Muscle of arm (tissue), 1 donor: ENCODE measurements at regions not wholly inside any gene's neighbourhood (a gene's known extent, or its start where the extent isn't known, plus 50 kb on each side); places are given as distances from the start of the nearest gene placed in this dataset.
"Not testable (repeated sequence)": the region's sequence is repeated elsewhere in the genome, so short reads cannot be mapped to it uniquely, and the experiment has no call there.

Experiments used
- DNase-seq: peaks from one replicate; pipeline ENCODE4 v3.0.0-alpha.2; 2013

GRCh38 chr4:126986828-126987227 is 645.9 kb upstream of the INTU start:
- no peak for DNase-seq

GRCh38 chr4:126991965-126992364 is 640.8 kb upstream of the INTU start:
- no peak for DNase-seq

- no peak for DNase-seq
These were observed 639.8 kb upstream of the INTU start for GRCh38 chr4:126992910-126993309.

GRCh38 chr4:126993351-126993750 is 639.4 kb upstream of the INTU start:
- DNase-seq: no peak

GRCh38 chr4:126995235-126995634 is 637.5 kb upstream of the INTU start:
- no peak for DNase-seq

- DNase-seq: no peak
These were observed 632.6 kb upstream of the INTU start for GRCh38 chr4:127000110-127000509.

GRCh38 chr4:127000846-127001245 is 631.9 kb upstream of the INTU start:
- DNase-seq: no peak

- no peak for DNase-seq
These were observed 630.8 kb upstream of the INTU start for GRCh38 chr4:127001933-127002332.

- DNase-seq: peak; percentile 88
These were observed 626.3 kb upstream of the INTU start for GRCh38 chr4:127006446-127006877.

GRCh38 chr4:127007305-127007704 is 625.5 kb upstream of the INTU start:
- DNase-seq: peak; percentile 17

GRCh38 chr4:127012549-127012948 is 620.2 kb upstream of the INTU start:
- no peak for DNase-seq

- no peak for DNase-seq
These were observed 617.1 kb upstream of the INTU start for GRCh38 chr4:127015667-127016117.

- DNase-seq: no peak
These were observed 614.4 kb upstream of the INTU start for GRCh38 chr4:127018381-127018780.

- DNase-seq: not testable (repeated sequence)
These were observed 611.9 kb upstream of the INTU start for GRCh38 chr4:127020831-127021230.

- DNase-seq: no peak
These were observed 596.5 kb upstream of the INTU start for GRCh38 chr4:127036296-127036695.

- DNase-seq: no peak
These were observed 586.9 kb upstream of the INTU start for GRCh38 chr4:127045861-127046260.

GRCh38 chr4:127047930-127048329 is 584.8 kb upstream of the INTU start:
- no peak for DNase-seq

- DNase-seq: no peak
These were observed 584.2 kb upstream of the INTU start for GRCh38 chr4:127048376-127049044.

GRCh38 chr4:127049526-127049925 is 583.2 kb upstream of the INTU start:
- DNase-seq: no peak

GRCh38 chr4:127052742-127053141 is 580.0 kb upstream of the INTU start:
- DNase-seq: no peak

GRCh38 chr4:127055357-127055756 is 577.4 kb upstream of the INTU start:
- no peak for DNase-seq

- no peak for DNase-seq
These were observed 563.1 kb upstream of the INTU start for GRCh38 chr4:127069675-127070074.

- DNase-seq: peak; percentile 5
These were observed 561.3 kb upstream of the INTU start for GRCh38 chr4:127071443-127071842.

- DNase-seq: no peak
These were observed 552.6 kb upstream of the INTU start for GRCh38 chr4:127080141-127080540.
